Smooth muscle cell (in vitro differentiated cells): ENCODE measurements at regions not wholly inside any gene's neighbourhood (a gene's known extent, or its start where the extent isn't known, plus 50 kb on each side); places are given as distances from the start of the nearest gene placed in this dataset.

Experiments used
- DNase-seq: peaks from one replicate; lab custom pipeline; 2025; ENCODE audit not compliant: unreplicated experiment; lab: John Stamatoyannopoulos, UW
- H2AFZ ChIP-seq: fragments of 200-600 bp; sonication (generic); 2 replicates; pipeline ENCODE4 v1.6.0; 2016; ENCODE audit warnings: antibody characterized with exemption, low read depth, mild to moderate bottlenecking
- H3F3A ChIP-seq: fragments of 200-600 bp; sonication (generic); 2 replicates; pipeline ENCODE4 v1.6.0; 2017; ENCODE audit warnings: antibody characterized with exemption, low read depth
- H3K27ac ChIP-seq: fragments of 200-600 bp; sonication (generic); 2 replicates; pipeline ENCODE4 v1.5.1; 2016; ENCODE audit warnings: low read depth, mild to moderate bottlenecking
- H3K27me3 ChIP-seq: fragments of 200-600 bp; sonication (generic); 2 replicates; pipeline ENCODE4 v1.6.1; 2016; ENCODE audit warnings: low read depth, mild to moderate bottlenecking
- H3K36me3 ChIP-seq: fragments of 200-600 bp; sonication (generic); 2 replicates; pipeline ENCODE4 v1.5.1; 2016; ENCODE audit warnings: low read depth
- H3K4me1 ChIP-seq: fragments of 200-600 bp; sonication (generic); 2 replicates; pipeline ENCODE4 v1.5.1; 2016; ENCODE audit warnings: low read depth
- H3K4me2 ChIP-seq: fragments of 200-600 bp; sonication (generic); 2 replicates; pipeline ENCODE4 v1.6.0; 2016; ENCODE audit warnings: mild to moderate bottlenecking
- H3K4me3 ChIP-seq: fragments of 200-600 bp; sonication (generic); 2 replicates; pipeline ENCODE4 v1.5.1; 2016; ENCODE audit warnings: mild to moderate bottlenecking
- H3K79me2 ChIP-seq: fragments of 200-600 bp; sonication (generic); 2 replicates; pipeline ENCODE4 v1.6.0; 2016; ENCODE audit warnings: low read depth, mild to moderate bottlenecking
- H3K9ac ChIP-seq: fragments of 200-600 bp; sonication (generic); 2 replicates; pipeline ENCODE4 v1.6.0; 2016; ENCODE audit warnings: low read depth
- H3K9me3 ChIP-seq: fragments of 200-600 bp; sonication (generic); replicated peaks from 2 replicates; pipeline ENCODE4 v1.5.1; 2016; ENCODE audit warnings: low read depth
- H4K20me1 ChIP-seq: fragments of 200-600 bp; sonication (generic); 2 replicates; pipeline ENCODE4 v1.6.0; 2016; ENCODE audit warnings: low read depth
- CTCF ChIP-seq: fragments of 200-600 bp; sonication (generic); IDR thresholded peaks from 2 replicates; pipeline ENCODE4 v1.5.1; 2017; ENCODE audit warnings: borderline replicate concordance, mild to moderate bottlenecking, antibody characterized with exemption; ENCODE audit not compliant: insufficient read depth, poor library complexity, severe bottlenecking
- WGBS: methylation state at CpG from one replicate; pipeline ENCODE4 v1.1.7; 2016; ENCODE audit warnings: low lambda C conversion rate; 5-methylcytosine and 5-hydroxymethylcytosine counted together

GRCh38 chr9:19648672-19649071 is 140.2 kb downstream of the SLC24A2 start:
- TF ChIP-seq CTCF, result no peak
- H3K4me3 ChIP-seq, result no peak overlapping the region
- no peak for DNase-seq
- no peaks in the 10 kb centered on the region for H3K9me3 ChIP-seq
- H3K27ac ChIP-seq, result no peak overlapping the region
- H3K9ac ChIP-seq, result no peak overlapping the region
- H3K27me3 ChIP-seq, result no peaks in the 10 kb centered on the region
- WGBS, result 75% methylated on average over 2 of the region's 2 CpGs
- no peaks in the 10 kb centered on the region for H3K79me2 ChIP-seq
- no peaks in the 10 kb centered on the region for H4K20me1 ChIP-seq
- H3F3A ChIP-seq, result no peaks in the 10 kb centered on the region
- H3K36me3 ChIP-seq, result no peaks in the 10 kb centered on the region
- H3K4me1 ChIP-seq, result no peaks in the 10 kb centered on the region
- H3K4me2 ChIP-seq, result no peak overlapping the region
- no peak overlapping the region for H2AFZ ChIP-seq

GRCh38 chr9:19643875-19644274 is 145.0 kb downstream of the SLC24A2 start:
- H3K9me3 ChIP-seq, result no peaks in the 10 kb centered on the region
- TF ChIP-seq CTCF, result no peak
- no peak overlapping the region for H3K9ac ChIP-seq
- H3K79me2 ChIP-seq, result no peaks in the 10 kb centered on the region
- H3K4me2 ChIP-seq, result no peak overlapping the region
- H3F3A ChIP-seq, result no peaks in the 10 kb centered on the region
- H3K27ac ChIP-seq, result no peak overlapping the region
- H3K36me3 ChIP-seq, result no peaks in the 10 kb centered on the region
- peaks cover 7% of the 10 kb centered on the region for H3K27me3 ChIP-seq
- no peak overlapping the region for H3K4me3 ChIP-seq
- no peak for DNase-seq
- H2AFZ ChIP-seq, result no peak overlapping the region
- no peaks in the 10 kb centered on the region for H3K4me1 ChIP-seq
- no peaks in the 10 kb centered on the region for H4K20me1 ChIP-seq

GRCh38 chr9:19642256-19642655 is 146.6 kb downstream of the SLC24A2 start:
- no peak overlapping the region for H2AFZ ChIP-seq
- no peaks in the 10 kb centered on the region for H3K9me3 ChIP-seq
- H3K36me3 ChIP-seq, result no peaks in the 10 kb centered on the region
- H3F3A ChIP-seq, result no peaks in the 10 kb centered on the region
- no peak for DNase-seq
- H3K4me1 ChIP-seq, result no peaks in the 10 kb centered on the region
- H3K79me2 ChIP-seq, result no peaks in the 10 kb centered on the region
- peaks cover 7% of the 10 kb centered on the region for H3K27me3 ChIP-seq
- WGBS, result 92% methylated on average over 2 of the region's 2 CpGs
- H4K20me1 ChIP-seq, result no peaks in the 10 kb centered on the region
- no peak overlapping the region for H3K4me2 ChIP-seq
- TF ChIP-seq CTCF, result no peak
- no peak overlapping the region for H3K27ac ChIP-seq
- no peak overlapping the region for H3K9ac ChIP-seq
- no peak overlapping the region for H3K4me3 ChIP-seq

- no peaks in the 10 kb centered on the region for H3K9me3 ChIP-seq
- no peaks in the 10 kb centered on the region for H3F3A ChIP-seq
- no peak overlapping the region for H3K27ac ChIP-seq
- no peak for DNase-seq
- H3K4me1 ChIP-seq, result no peaks in the 10 kb centered on the region
- no peak for TF ChIP-seq CTCF
- no peaks in the 10 kb centered on the region for H3K36me3 ChIP-seq
- no peaks in the 10 kb centered on the region for H4K20me1 ChIP-seq
- H2AFZ ChIP-seq, result no peak overlapping the region
- no peak overlapping the region for H3K4me3 ChIP-seq
- H3K79me2 ChIP-seq, result no peaks in the 10 kb centered on the region
- WGBS, result 57% methylated on average over 2 of the region's 2 CpGs
- peaks cover 7% of the 10 kb centered on the region for H3K27me3 ChIP-seq
- no peak overlapping the region for H3K9ac ChIP-seq
- H3K4me2 ChIP-seq, result no peak overlapping the region
These were observed 147.8 kb downstream of the SLC24A2 start for GRCh38 chr9:19641046-19641445.
